ENCODE measurements at regions not wholly inside any gene's neighbourhood (a gene's known extent, or its start where the extent isn't known, plus 50 kb on each side); places are given as distances from the start of the nearest gene placed in this dataset.

- TF ChIP-seq ATOH8 (CRISPR knock-in tag; IDR thresholded peaks at IDR 0.05; ENCODE audit: low read depth): no peak
- TF ChIP-seq RFX5 (IDR thresholded peaks at IDR 0.05): no peak
- no peak for TF ChIP-seq NR3C1 (IDR thresholded peaks at IDR 0.05)
- no peak for TF ChIP-seq EP300 (IDR thresholded peaks at IDR 0.05)
Observed at GRCh38 chr1:116278541-116278866, 94.5 kb upstream of the ATP1A1 start.
